ENCODE measurements at regions not wholly inside any gene's neighbourhood (a gene's known extent, or its start where the extent isn't known, plus 50 kb on each side); places are given as distances from the start of the nearest gene placed in this dataset.

GRCh38 chr13:100837631-100838030 lies 163.0 kb upstream of the TMTC4 start:
- Histone ChIP-seq H2AK5ac (ENCODE audit: insufficient read length, low read length) (no peak overlapping the region), H2BK15ac (ENCODE audit: low read depth, low read length) (no peak overlapping the region), H3K56ac (ENCODE audit: insufficient read length, low read depth, low read length) (no peak overlapping the region), H2BK120ac (ENCODE audit: low read depth, low read length, poor library complexity, severe bottlenecking) (no peak overlapping the region), H3K4me2 (ENCODE audit: insufficient read depth, insufficient read length, low read length) (no peak overlapping the region), H3K27me3 (ENCODE audit: insufficient read depth, low read length) (no peaks in the 10 kb centered on the region), H2BK5ac (ENCODE audit: insufficient read length, low read length) (no peak overlapping the region), H4K20me1 (ENCODE audit: control insufficient read depth, insufficient read depth, insufficient read length) (no peaks in the 10 kb centered on the region), H3K4ac (ENCODE audit: low read depth, low read length) (no peak overlapping the region), H3K23ac (ENCODE audit: insufficient read length, low read depth, low read length) (no peak overlapping the region), H3K79me2 (ENCODE audit: insufficient read depth, low read length) (no peaks in the 10 kb centered on the region), H3K9ac (ENCODE audit: extremely low read depth, insufficient read length, low read length) (no peak overlapping the region), H3K4me1 (ENCODE audit: insufficient read depth, low read length) (no peaks in the 10 kb centered on the region), H3K23me2 (ENCODE audit: insufficient read length, low read depth, low read length, poor library complexity, severe bottlenecking) (no peaks in the 10 kb centered on the region), H3K9me3 (ENCODE audit: control insufficient read depth, low read depth, low read length) (no peaks in the 10 kb centered on the region), H2BK12ac (ENCODE audit: insufficient read length, low read depth, low read length) (no peak overlapping the region), H2AFZ (ENCODE audit: low read length) (no peak overlapping the region), H4K91ac (ENCODE audit: insufficient read length, low read depth, low read length) (no peak overlapping the region), H3K27ac (ENCODE audit: insufficient read length, low read depth, low read length) (no peak overlapping the region), H3T11ph (ENCODE audit: low read length) (no peak overlapping the region), H3K79me1 (ENCODE audit: insufficient read depth, low read depth, low read length, poor library complexity, severe bottlenecking) (no peaks in the 10 kb centered on the region), H2BK20ac (ENCODE audit: low read depth, low read length, poor library complexity, severe bottlenecking) (no peak overlapping the region), H4K8ac (replicated peaks; ENCODE audit: insufficient read length, low read depth, low read length) (no peak overlapping the region), H3K18ac (ENCODE audit: insufficient read length, low read depth, low read length) (no peak overlapping the region), H3K14ac (ENCODE audit: insufficient read depth, low read length) (no peak overlapping the region), H4K5ac (ENCODE audit: insufficient read length, low read depth, low read length) (no peak overlapping the region)
- no peak for TF ChIP-seq CTCF (conservative IDR thresholded peaks at IDR 0.05)
- no peak overlapping the region for H3K4me3 Mint-ChIP-seq
- H3K36me3 Mint-ChIP-seq (ENCODE audit: insufficient read depth in 1 of 3, low read depth in 3 of 3) = no peaks in the 10 kb centered on the region
- no CpG with 5 or more reads among the region's 1 CpG for WGBS (ENCODE audit: extremely low coverage, insufficient read length, low lambda C conversion rate)
- DNase-seq = no peak
- peaks cover 5 to 7% of the 10 kb centered on the region in 2 experiments; a peak in 3 of 4 replicates for H3K4me1 Mint-ChIP-seq
- no peak overlapping the region for H3K27ac Mint-ChIP-seq
- no peaks in the 10 kb centered on the region for H3K9me3 Mint-ChIP-seq
- no peaks in the 10 kb centered on the region for H3K27me3 Mint-ChIP-seq (ENCODE audit: low read depth)

All from H9 (cell line).